ENCODE measurements at regions not wholly inside any gene's neighbourhood (a gene's known extent, or its start where the extent isn't known, plus 50 kb on each side); places are given as distances from the start of the nearest gene placed in this dataset.

DNA sequence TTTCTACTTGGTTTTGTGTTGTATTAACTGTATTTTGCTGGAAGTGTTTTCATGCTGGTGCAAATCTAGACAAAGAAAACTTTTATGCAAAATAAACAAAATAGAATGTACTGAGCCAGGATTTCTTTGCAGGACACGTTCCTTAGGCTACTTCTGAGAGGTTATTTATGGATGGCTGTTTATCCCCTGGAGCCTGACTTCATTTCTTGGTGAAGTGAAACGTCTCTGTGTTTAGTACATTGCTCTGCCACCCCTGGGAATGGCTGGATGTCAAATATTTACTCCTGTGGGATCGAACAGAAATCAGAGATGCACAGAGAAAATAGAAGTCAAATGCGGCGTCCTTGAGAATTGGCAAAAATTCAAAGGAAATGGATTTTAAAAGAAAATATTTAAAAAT is 327.1 kb upstream of the MPDZ start:
- H3K27me3 ChIP-seq, result no peaks in the 10 kb centered on the region
- H3K4me1 ChIP-seq, result peaks cover 31% of the 10 kb centered on the region
- no peak overlapping the region for H3K27ac ChIP-seq
- 20% methylated on average over 5 of the region's 5 CpGs for WGBS
- no peak for DNase-seq (ENCODE audit: low spot score in 2 of 2)
- H3K9me3 ChIP-seq, result no peaks in the 10 kb centered on the region
- H3K36me3 ChIP-seq, result no peaks in the 10 kb centered on the region
- no peak for TF ChIP-seq POLR2AphosphoS5 (IDR thresholded peaks at IDR 0.05)
- no peak for TF ChIP-seq POLR2A (IDR thresholded peaks at IDR 0.05)
- no peak for TF ChIP-seq CTCF (IDR thresholded peaks at IDR 0.05)
- TF ChIP-seq EP300 (IDR thresholded peaks at IDR 0.05), result no peak
- no peak overlapping the region for H3K4me3 ChIP-seq

GRCh38 chr9:13603921-13604320 is 324.4 kb upstream of the MPDZ start:
- 83% methylated on average over 3 of the region's 3 CpGs for WGBS
- no peak for DNase-seq (ENCODE audit: low spot score in 2 of 2)
- H3K4me1 ChIP-seq, result peaks cover 28% of the 10 kb centered on the region
- no peaks in the 10 kb centered on the region for H3K27me3 ChIP-seq
- no peaks in the 10 kb centered on the region for H3K36me3 ChIP-seq
- TF ChIP-seq POLR2A (IDR thresholded peaks at IDR 0.05), result no peak
- TF ChIP-seq POLR2AphosphoS5 (IDR thresholded peaks at IDR 0.05), result no peak
- TF ChIP-seq EP300 (IDR thresholded peaks at IDR 0.05), result no peak
- no peak for TF ChIP-seq CTCF (IDR thresholded peaks at IDR 0.05)
- H3K4me3 ChIP-seq, result no peak overlapping the region
- H3K9me3 ChIP-seq, result no peaks in the 10 kb centered on the region
- no peak overlapping the region for H3K27ac ChIP-seq

GRCh38 chr9:13598738-13599137 is 319.2 kb upstream of the MPDZ start:
- Histone ChIP-seq H3K9me3 (no peaks in the 10 kb centered on the region), H3K27me3 (no peaks in the 10 kb centered on the region), H3K27ac (no peak overlapping the region), H3K4me3 (no peak overlapping the region), H3K4me1 (no peaks in the 10 kb centered on the region), H3K36me3 (no peaks in the 10 kb centered on the region)
- TF ChIP-seq POLR2AphosphoS5 (IDR thresholded peaks at IDR 0.05) (no peak), CTCF (IDR thresholded peaks at IDR 0.05) (no peak), EP300 (IDR thresholded peaks at IDR 0.05) (no peak), POLR2A (IDR thresholded peaks at IDR 0.05) (no peak)
- DNase-seq (ENCODE audit: low spot score in 2 of 2), result no peak

- no peak overlapping the region for H3K4me3 ChIP-seq
- TF ChIP-seq POLR2A (IDR thresholded peaks at IDR 0.05) (no peak), EP300 (IDR thresholded peaks at IDR 0.05) (no peak), CTCF (IDR thresholded peaks at IDR 0.05) (no peak), POLR2AphosphoS5 (IDR thresholded peaks at IDR 0.05) (no peak)
Measured at GRCh38 chr9:13597427-13597826, 317.9 kb upstream of the MPDZ start.

DNA sequence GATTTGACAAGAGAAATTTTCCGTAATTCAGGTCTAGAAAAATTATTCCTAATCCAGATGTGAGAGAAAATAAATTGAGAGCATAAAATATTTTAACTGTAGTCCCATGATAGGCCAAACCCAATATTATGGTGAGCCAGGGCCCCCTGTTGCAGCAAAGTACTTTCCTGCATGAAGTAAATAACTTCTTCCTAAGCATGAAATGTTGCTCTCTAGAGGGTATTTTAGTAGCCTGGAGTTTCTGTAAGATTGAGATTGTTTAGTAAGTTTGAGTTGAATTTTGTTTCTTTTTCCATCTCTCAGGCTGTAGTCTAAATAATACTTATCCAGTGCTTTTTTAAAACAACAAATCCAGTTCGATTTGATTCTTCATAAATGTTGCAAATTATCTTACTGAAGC is 317.5 kb upstream of the MPDZ start:
- H3K36me3 ChIP-seq, result no peaks in the 10 kb centered on the region
- WGBS, result 63% methylated on average over 2 of the region's 2 CpGs
- no peaks in the 10 kb centered on the region for H3K9me3 ChIP-seq
- DNase-seq (ENCODE audit: low spot score in 2 of 2), result no peak
- no peaks in the 10 kb centered on the region for H3K27me3 ChIP-seq
- no peak overlapping the region for H3K27ac ChIP-seq
- no peak overlapping the region for H3K4me3 ChIP-seq
- no peaks in the 10 kb centered on the region for H3K4me1 ChIP-seq
- no peak for TF ChIP-seq CTCF (IDR thresholded peaks at IDR 0.05)
- TF ChIP-seq POLR2A (IDR thresholded peaks at IDR 0.05), result no peak
- no peak for TF ChIP-seq EP300 (IDR thresholded peaks at IDR 0.05)
- no peak for TF ChIP-seq POLR2AphosphoS5 (IDR thresholded peaks at IDR 0.05)

More at GRCh38 chr9:13597427-13597826, 317.9 kb upstream of the MPDZ start:
- Histone ChIP-seq H3K27me3 (no peaks in the 10 kb centered on the region), H3K4me1 (no peaks in the 10 kb centered on the region), H3K36me3 (no peaks in the 10 kb centered on the region), H3K9me3 (no peaks in the 10 kb centered on the region), H3K27ac (no peak overlapping the region)
- DNase-seq (ENCODE audit: low spot score in 2 of 2), result no peak
- 89% methylated on average over 5 of the region's 5 CpGs for WGBS

All from suprapubic skin (tissue), 4 donors.